ENCODE measurements at regions not wholly inside any gene's neighbourhood (a gene's known extent, or its start where the extent isn't known, plus 50 kb on each side); places are given as distances from the start of the nearest gene placed in this dataset.

DNA sequence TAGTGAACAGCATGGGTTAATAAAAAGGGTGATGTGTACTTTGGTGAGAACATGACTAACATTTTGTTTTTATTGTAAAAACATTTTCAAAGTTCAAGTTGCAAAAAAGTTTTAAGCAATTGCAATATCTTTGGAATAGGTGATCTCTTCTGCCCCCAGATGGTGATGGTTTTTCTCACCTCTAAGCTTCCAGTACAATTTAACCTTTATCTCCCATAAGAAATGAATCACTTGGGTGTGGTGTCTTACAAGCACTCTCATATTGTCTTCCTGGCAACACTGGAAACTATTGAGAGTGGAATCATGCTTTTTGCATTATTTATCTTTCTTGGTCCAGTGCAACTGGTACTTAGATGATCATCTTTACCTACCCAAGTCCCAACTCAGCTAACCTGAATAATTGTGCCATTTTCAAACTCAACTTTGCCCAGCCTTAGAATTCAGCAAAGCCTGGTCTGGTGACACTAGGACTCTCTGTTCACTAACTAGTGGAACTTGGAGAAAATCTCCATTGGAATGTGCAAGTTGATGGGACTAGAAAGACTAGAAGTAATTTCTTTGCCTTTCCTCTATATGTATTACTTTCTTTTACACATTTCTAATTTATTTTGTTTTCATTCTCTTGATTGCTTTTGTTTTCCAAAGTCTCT, 964.7 kb upstream of the ZEB2 start:
- Histone ChIP-seq H4K20me1 (ENCODE audit: control insufficient read depth, extremely low read depth, insufficient read depth, low read length) (no peaks in the 10 kb centered on the region), H3K4me3 (replicated peaks in 1 of 4; ENCODE audit: control extremely low read depth in 1 of 4, insufficient read depth in 1 of 4, low read depth in 3 of 4, low read length in 4 of 4) (no peak overlapping the region), H3K4me1 (ENCODE audit: control insufficient read depth, extremely low read depth, insufficient read depth, low read length) (no peaks in the 10 kb centered on the region), H3K36me3 (ENCODE audit: control insufficient read depth, insufficient read depth, low read length) (no peaks in the 10 kb centered on the region), H2AFZ (ENCODE audit: low read length) (no peak overlapping the region), H3K79me2 (ENCODE audit: control insufficient read depth, insufficient read depth, low read length) (no peaks in the 10 kb centered on the region), H3K9ac (ENCODE audit: insufficient read depth, low read length) (no peak overlapping the region), H3K9me3 (ENCODE audit: control insufficient read depth, insufficient read depth, low read depth, low read length) (no peaks in the 10 kb centered on the region), H3K4me2 (ENCODE audit: extremely low read depth, insufficient read depth, low read length) (no peak overlapping the region), H3K27me3 (ENCODE audit: control insufficient read depth, insufficient read depth, low read length) (no peaks in the 10 kb centered on the region), H3K27ac (ENCODE audit: insufficient read depth, low read length) (no peak overlapping the region)
- peak; percentile 12 to 29 for TF ChIP-seq CTCF (conservative IDR thresholded peaks at IDR 0.05 in 1 of 2, IDR thresholded peaks at IDR 0.05 in 1 of 2; ENCODE audit: low read depth in 1 of 2, low read length in 2 of 2)
- TF ChIP-seq EZH2 (IDR thresholded peaks at IDR 0.05; ENCODE audit: low read length, missing control alignments), result no peak
- peak; percentile 76 to 84 for DNase-seq (ENCODE audit: low read depth in 2 of 2)

GRCh38 chr2:145483854-145484253, 963.9 kb upstream of the ZEB2 start:
- Histone ChIP-seq H3K4me3 (replicated peaks in 1 of 4; ENCODE audit: control extremely low read depth in 1 of 4, insufficient read depth in 1 of 4, low read depth in 3 of 4, low read length in 4 of 4) (no peak overlapping the region), H3K4me2 (ENCODE audit: extremely low read depth, insufficient read depth, low read length) (no peak overlapping the region), H3K27me3 (ENCODE audit: control insufficient read depth, insufficient read depth, low read length) (no peaks in the 10 kb centered on the region), H3K36me3 (ENCODE audit: control insufficient read depth, insufficient read depth, low read length) (no peaks in the 10 kb centered on the region), H2AFZ (ENCODE audit: low read length) (no peak overlapping the region), H3K9ac (ENCODE audit: insufficient read depth, low read length) (no peak overlapping the region), H3K9me3 (ENCODE audit: control insufficient read depth, insufficient read depth, low read depth, low read length) (no peaks in the 10 kb centered on the region), H4K20me1 (ENCODE audit: control insufficient read depth, extremely low read depth, insufficient read depth, low read length) (no peaks in the 10 kb centered on the region), H3K4me1 (ENCODE audit: control insufficient read depth, extremely low read depth, insufficient read depth, low read length) (no peaks in the 10 kb centered on the region), H3K27ac (ENCODE audit: insufficient read depth, low read length) (no peak overlapping the region), H3K79me2 (ENCODE audit: control insufficient read depth, insufficient read depth, low read length) (no peaks in the 10 kb centered on the region)
- TF ChIP-seq EZH2 (IDR thresholded peaks at IDR 0.05; ENCODE audit: low read length, missing control alignments) (no peak), CTCF (conservative IDR thresholded peaks at IDR 0.05 in 1 of 2, IDR thresholded peaks at IDR 0.05 in 1 of 2; ENCODE audit: low read depth in 1 of 2, low read length in 2 of 2) (no peak)
- no peak for DNase-seq (ENCODE audit: low read depth in 2 of 2)

DNA sequence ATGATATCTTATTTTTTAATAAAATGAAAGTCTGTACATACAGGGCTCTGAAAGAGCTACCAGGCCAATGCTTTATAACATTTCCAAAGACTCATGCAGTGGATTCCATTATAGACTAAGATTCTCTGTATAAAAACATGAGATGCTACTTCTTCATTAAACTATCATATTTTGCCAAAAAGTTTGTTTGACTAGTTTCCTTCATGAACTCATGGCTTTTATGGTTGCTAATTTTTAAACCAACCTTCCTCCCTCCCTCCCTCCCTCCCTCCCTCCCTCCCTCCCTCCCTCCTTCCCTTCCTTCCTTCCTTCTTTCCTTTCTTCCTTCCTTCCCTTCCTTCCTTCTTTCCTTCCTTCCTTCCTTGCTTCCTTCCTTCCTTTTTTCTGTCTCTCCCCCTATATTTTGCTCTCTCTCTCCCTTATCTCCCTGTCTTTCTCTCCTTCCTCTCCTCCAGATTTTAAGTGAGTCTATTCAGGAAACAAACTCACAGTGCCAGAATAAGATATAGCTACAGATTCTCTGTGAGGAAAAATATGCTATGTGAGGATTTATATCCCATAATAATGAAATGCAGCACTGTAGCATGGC, 961.5 kb upstream of the ZEB2 start:
- no peak overlapping the region for H3K4me3 ChIP-seq (replicated peaks in 1 of 4; ENCODE audit: control extremely low read depth in 1 of 4, insufficient read depth in 1 of 4, low read depth in 3 of 4, low read length in 4 of 4)
- no peak for TF ChIP-seq EZH2 (IDR thresholded peaks at IDR 0.05; ENCODE audit: low read length, missing control alignments)
- no peak for TF ChIP-seq CTCF (conservative IDR thresholded peaks at IDR 0.05 in 1 of 2, IDR thresholded peaks at IDR 0.05 in 1 of 2; ENCODE audit: low read depth in 1 of 2, low read length in 2 of 2)
- no peak for DNase-seq (ENCODE audit: low read depth in 2 of 2)
- H3K79me2 ChIP-seq (ENCODE audit: control insufficient read depth, insufficient read depth, low read length), result no peaks in the 10 kb centered on the region
- no peaks in the 10 kb centered on the region for H3K36me3 ChIP-seq (ENCODE audit: control insufficient read depth, insufficient read depth, low read length)
- no peaks in the 10 kb centered on the region for H4K20me1 ChIP-seq (ENCODE audit: control insufficient read depth, extremely low read depth, insufficient read depth, low read length)
- no peak overlapping the region for H3K4me2 ChIP-seq (ENCODE audit: extremely low read depth, insufficient read depth, low read length)
- no peaks in the 10 kb centered on the region for H3K27me3 ChIP-seq (ENCODE audit: control insufficient read depth, insufficient read depth, low read length)
- H3K4me1 ChIP-seq (ENCODE audit: control insufficient read depth, extremely low read depth, insufficient read depth, low read length), result no peaks in the 10 kb centered on the region
- H3K9ac ChIP-seq (ENCODE audit: insufficient read depth, low read length), result no peak overlapping the region
- H3K9me3 ChIP-seq (ENCODE audit: control insufficient read depth, insufficient read depth, low read depth, low read length), result no peaks in the 10 kb centered on the region
- H2AFZ ChIP-seq (ENCODE audit: low read length), result no peak overlapping the region
- no peak overlapping the region for H3K27ac ChIP-seq (ENCODE audit: insufficient read depth, low read length)

Data from fibroblast of lung (primary cell).